ENCODE measurements at regions not wholly inside any gene's neighbourhood (a gene's known extent, or its start where the extent isn't known, plus 50 kb on each side); places are given as distances from the start of the nearest gene placed in this dataset.

- Histone ChIP-seq H3K79me2 (ENCODE audit: insufficient read depth, low read length) (no peaks in the 10 kb centered on the region), H3K4me1 (ENCODE audit: insufficient read depth, low read length) (no peaks in the 10 kb centered on the region), H3K9ac (ENCODE audit: low read depth, low read length) (no peak overlapping the region), H3K36me3 (ENCODE audit: insufficient read depth, low read length) (no peaks in the 10 kb centered on the region), H2AFZ (ENCODE audit: low read depth, low read length) (no peak overlapping the region), H3K27ac (ENCODE audit: low read length) (no peak overlapping the region), H3K4me3 (ENCODE audit: low read depth in 1 of 2, low read length in 2 of 2) (no peak overlapping the region), H3K27me3 (ENCODE audit: insufficient read depth, low read length, poor library complexity) (no peaks in the 10 kb centered on the region), H3K4me2 (ENCODE audit: insufficient read depth, low read length) (no peak overlapping the region), H4K20me1 (ENCODE audit: insufficient read depth, low read length) (no peaks in the 10 kb centered on the region), H3K9me3 (ENCODE audit: insufficient read depth, low read length, severe bottlenecking) (no peaks in the 10 kb centered on the region)
- DNase-seq (no peak), ATAC-seq (ENCODE audit: insufficient read depth, low read depth) (no peak)
- TF ChIP-seq CTCF (IDR thresholded peaks at IDR 0.05; ENCODE audit: borderline replicate concordance, extremely low read depth, low read length, poor library complexity, severe bottlenecking) (no peak), EZH2 (IDR thresholded peaks at IDR 0.05; ENCODE audit: borderline replicate concordance, low read depth, low read length, severe bottlenecking) (no peak)
Observed at GRCh38 chr10:61073391-61073790, 129.4 kb upstream of the RHOBTB1 start.

GRCh38 chr10:61071580-61071979 lies 127.6 kb upstream of the RHOBTB1 start:
- Histone ChIP-seq H2AFZ (ENCODE audit: low read depth, low read length) (no peak overlapping the region), H3K79me2 (ENCODE audit: insufficient read depth, low read length) (no peaks in the 10 kb centered on the region), H4K20me1 (ENCODE audit: insufficient read depth, low read length) (no peaks in the 10 kb centered on the region), H3K27ac (ENCODE audit: low read length) (no peak overlapping the region), H3K4me3 (ENCODE audit: low read depth in 1 of 2, low read length in 2 of 2) (no peak overlapping the region), H3K9ac (ENCODE audit: low read depth, low read length) (no peak overlapping the region), H3K4me2 (ENCODE audit: insufficient read depth, low read length) (no peak overlapping the region), H3K4me1 (ENCODE audit: insufficient read depth, low read length) (no peaks in the 10 kb centered on the region), H3K36me3 (ENCODE audit: insufficient read depth, low read length) (no peaks in the 10 kb centered on the region), H3K9me3 (ENCODE audit: insufficient read depth, low read length, severe bottlenecking) (no peaks in the 10 kb centered on the region), H3K27me3 (ENCODE audit: insufficient read depth, low read length, poor library complexity) (no peaks in the 10 kb centered on the region)
- TF ChIP-seq CTCF (IDR thresholded peaks at IDR 0.05; ENCODE audit: borderline replicate concordance, extremely low read depth, low read length, poor library complexity, severe bottlenecking) (no peak), EZH2 (IDR thresholded peaks at IDR 0.05; ENCODE audit: borderline replicate concordance, low read depth, low read length, severe bottlenecking) (no peak)
- ATAC-seq (ENCODE audit: insufficient read depth, low read depth) (no peak), DNase-seq (no peak)

GRCh38 chr10:61068471-61068870 lies 124.5 kb upstream of the RHOBTB1 start:
- Histone ChIP-seq H3K27me3 (ENCODE audit: insufficient read depth, low read length, poor library complexity) (no peaks in the 10 kb centered on the region), H4K20me1 (ENCODE audit: insufficient read depth, low read length) (no peaks in the 10 kb centered on the region), H3K4me1 (ENCODE audit: insufficient read depth, low read length) (no peaks in the 10 kb centered on the region), H3K79me2 (ENCODE audit: insufficient read depth, low read length) (no peaks in the 10 kb centered on the region), H3K27ac (ENCODE audit: low read length) (no peak overlapping the region), H3K9me3 (ENCODE audit: insufficient read depth, low read length, severe bottlenecking) (no peaks in the 10 kb centered on the region), H2AFZ (ENCODE audit: low read depth, low read length) (no peak overlapping the region), H3K36me3 (ENCODE audit: insufficient read depth, low read length) (no peaks in the 10 kb centered on the region), H3K9ac (ENCODE audit: low read depth, low read length) (no peak overlapping the region), H3K4me2 (ENCODE audit: insufficient read depth, low read length) (no peak overlapping the region), H3K4me3 (ENCODE audit: low read depth in 1 of 2, low read length in 2 of 2) (no peak overlapping the region)
- DNase-seq (no peak), ATAC-seq (ENCODE audit: insufficient read depth, low read depth) (no peak)
- TF ChIP-seq EZH2 (IDR thresholded peaks at IDR 0.05; ENCODE audit: borderline replicate concordance, low read depth, low read length, severe bottlenecking) (no peak), CTCF (IDR thresholded peaks at IDR 0.05; ENCODE audit: borderline replicate concordance, extremely low read depth, low read length, poor library complexity, severe bottlenecking) (no peak)
